T-helper 2 cell (primary cell): ENCODE measurements at regions not wholly inside any gene's neighbourhood (a gene's known extent, or its start where the extent isn't known, plus 50 kb on each side); places are given as distances from the start of the nearest gene placed in this dataset.
A peak's percentile ranks its signal among the peaks of the same experiment; 100 is the strongest.
"Not testable (repeated sequence)": the region's sequence is repeated elsewhere in the genome, so short reads cannot be mapped to it uniquely, and the experiment has no call there.

ENCODE experiments used
- DNase-seq, 5 experiments: peaks; one replicate each; pipeline versions ENCODE4 v3.0.0 to v3.0.0-alpha.2; 2012 to 2022

GRCh38 chr1:203999618-204000017, 73.3 kb upstream of the SOX13 start:
- no peak for DNase-seq

DNA sequence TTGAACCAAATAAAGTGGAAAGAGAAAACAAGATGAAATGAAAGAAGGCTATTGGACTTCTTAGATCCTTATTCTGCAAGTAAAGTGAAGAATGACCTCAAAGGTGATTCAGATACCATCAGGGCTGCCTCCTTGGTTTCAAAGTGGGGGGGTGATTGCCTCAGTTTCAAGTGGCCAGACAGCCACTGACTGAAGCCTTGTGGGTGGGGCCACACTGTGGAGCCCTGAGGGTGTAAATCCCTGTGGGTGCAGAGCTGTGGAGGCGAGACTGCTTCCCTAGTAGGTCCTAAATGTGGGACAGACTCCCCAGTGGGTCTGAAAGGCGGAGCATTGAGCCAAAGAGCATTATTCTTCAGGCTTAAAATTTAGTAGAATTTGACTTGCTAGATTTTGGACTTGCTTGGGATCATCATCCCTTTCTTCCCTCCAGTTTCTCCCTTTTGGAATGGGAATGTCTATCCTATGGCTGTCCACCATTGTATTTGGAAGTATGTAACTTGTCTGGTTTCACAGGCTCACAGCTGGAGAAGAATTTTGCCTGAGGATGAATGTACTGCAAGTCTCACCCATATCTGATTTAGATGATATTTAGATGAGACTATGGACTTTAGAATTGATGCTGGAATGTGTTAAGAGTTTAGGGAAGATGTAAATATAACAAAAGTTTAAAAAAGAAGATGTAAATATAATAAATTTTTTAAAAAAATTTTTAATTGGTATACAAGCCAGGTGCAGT, 71.6 kb upstream of the SOX13 start:
- DNase-seq = peak in 1 of 5 experiments; percentile 4

DNA sequence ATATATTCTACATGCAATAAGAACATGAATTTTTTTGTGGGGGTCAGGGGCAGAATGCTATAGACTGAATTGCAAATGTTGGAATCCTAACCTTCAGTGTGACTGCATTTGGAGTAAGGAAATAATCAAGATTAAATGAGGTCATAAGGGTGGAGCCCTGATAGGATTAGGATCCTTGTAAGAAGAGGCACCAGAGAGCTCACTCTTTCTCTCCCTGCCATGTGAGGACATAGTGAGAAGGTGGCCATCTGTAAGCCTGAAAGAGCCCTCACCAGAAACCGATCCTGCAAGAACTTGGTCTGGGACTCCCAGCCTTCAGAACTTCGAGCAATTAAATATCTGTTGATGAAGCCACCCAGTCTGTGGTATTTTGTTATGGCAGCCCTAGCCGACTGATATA, 70.3 kb upstream of the SOX13 start:
- no peak for DNase-seq

DNA sequence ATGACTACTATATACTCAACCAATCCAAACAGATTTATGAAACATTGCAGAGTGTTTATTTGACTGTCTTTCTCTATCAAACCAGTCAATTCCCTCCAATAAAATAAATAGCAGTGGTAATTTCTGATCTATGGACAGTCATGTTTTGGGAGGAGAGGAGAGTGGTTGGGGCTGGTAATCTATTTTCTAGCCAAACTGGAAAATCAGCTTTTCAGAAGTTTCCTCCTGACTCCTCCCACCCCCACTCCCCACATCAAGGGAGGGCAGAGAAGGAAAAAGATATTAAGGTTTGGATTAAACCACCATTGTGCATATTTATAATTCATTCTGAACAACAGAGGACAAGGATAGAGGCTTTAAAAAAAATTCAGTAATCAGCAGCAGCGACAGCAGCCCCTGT, 69.4 kb upstream of the SOX13 start:
- no peak for DNase-seq

- DNase-seq = no peak
Measured at GRCh38 chr1:204011426-204011825, 61.5 kb upstream of the SOX13 start.

DNA sequence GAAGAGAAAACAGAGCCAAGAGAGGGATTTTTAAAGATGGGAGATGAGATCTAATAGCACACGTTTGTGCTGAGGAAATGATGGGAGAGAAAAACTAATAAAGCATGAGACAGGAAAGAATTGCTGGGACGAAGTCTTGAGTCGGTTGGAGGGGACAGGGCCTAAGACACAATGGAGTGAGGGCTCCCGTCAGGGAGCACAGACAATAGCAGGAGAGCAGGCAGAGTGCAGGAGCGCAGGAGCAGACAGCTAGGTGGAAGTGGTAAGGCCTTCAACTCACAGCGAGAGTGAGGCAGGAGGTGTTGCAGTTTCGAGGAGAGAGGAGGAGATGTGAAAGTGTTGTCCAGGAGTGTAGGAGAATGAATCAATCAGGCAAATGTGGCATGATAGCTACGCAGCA, 59.9 kb upstream of the SOX13 start:
- DNase-seq = no peak

DNA sequence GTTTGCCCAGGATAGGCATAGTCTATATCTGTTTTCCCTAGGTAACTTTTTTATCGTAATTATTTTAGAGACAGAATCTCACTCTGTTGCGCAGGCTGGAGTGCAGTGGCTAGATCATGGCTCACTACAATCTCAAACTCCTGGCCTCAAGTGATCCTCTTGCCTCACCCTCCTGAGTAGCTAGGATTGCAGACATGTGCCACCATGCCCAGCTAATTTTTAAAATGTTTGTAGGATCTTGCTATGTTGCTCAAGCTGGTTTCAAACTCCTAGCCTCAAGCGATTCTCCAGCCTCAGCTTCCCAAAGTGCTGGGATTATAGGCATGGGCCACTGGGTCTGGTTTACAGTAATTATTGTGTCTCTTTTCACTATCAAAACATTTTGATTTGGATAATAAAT, 58.6 kb upstream of the SOX13 start:
- DNase-seq = no peak

- DNase-seq = not testable (repeated sequence)
Measured at GRCh38 chr1:204014961-204015360, 58.0 kb upstream of the SOX13 start.

DNA sequence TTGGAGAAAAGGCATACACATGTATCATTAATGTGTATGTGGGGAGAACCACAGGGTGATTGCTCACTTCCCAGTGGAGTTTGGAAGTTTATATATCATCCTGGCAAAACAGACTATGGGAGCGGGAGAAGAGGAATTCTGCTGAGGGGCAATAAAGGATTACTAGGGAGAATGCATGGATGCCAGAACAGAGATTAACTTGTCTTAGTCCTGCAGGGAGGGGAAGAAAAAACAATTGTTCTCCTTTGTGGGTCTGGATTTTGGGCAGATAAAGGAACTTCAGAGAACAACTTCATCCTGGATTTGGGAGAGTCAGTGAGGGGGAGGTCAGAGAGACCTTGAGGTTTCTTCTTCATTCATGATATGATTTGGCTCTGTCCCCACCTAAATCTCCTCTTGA, 55.9 kb upstream of the SOX13 start:
- no peak for DNase-seq

GRCh38 chr1:204018460-204018859, 54.5 kb upstream of the SOX13 start:
- DNase-seq = no peak
